GM04503 (cell line): ENCODE measurements at regions not wholly inside any gene's neighbourhood (a gene's known extent, or its start where the extent isn't known, plus 50 kb on each side); places are given as distances from the start of the nearest gene placed in this dataset.
A peak's percentile ranks its signal among the peaks of the same experiment; 100 is the strongest.
"Not testable (repeated sequence)": the region's sequence is repeated elsewhere in the genome, so short reads cannot be mapped to it uniquely, and the experiment has no call there.

Source experiments
- DNase-seq: peaks from one replicate; pipeline ENCODE4 v3.0.0-alpha.2; 2012; ENCODE audit warnings: low read depth

DNA sequence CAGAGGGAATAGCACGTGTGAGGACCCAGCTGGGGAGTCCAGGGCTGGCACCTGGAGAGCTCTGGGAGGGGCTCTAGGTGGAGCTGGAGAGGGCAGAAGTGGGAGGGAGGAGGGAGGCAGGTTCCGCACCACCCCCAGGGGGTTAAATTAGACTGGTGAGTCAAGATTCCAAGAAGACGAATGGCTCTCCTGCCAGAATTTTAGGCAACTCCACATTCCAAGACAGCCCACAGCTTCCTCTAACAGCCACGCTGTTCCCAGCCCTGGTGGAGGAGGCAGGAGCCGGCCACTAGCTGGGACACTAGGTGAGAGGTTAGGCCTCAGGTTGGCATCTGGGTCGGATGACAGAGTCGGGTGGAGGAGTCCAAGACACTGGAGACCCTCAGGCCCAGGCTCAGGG lies 60.2 kb downstream of the TFAP2C start:
- DNase-seq, result peak; percentile 63

DNA sequence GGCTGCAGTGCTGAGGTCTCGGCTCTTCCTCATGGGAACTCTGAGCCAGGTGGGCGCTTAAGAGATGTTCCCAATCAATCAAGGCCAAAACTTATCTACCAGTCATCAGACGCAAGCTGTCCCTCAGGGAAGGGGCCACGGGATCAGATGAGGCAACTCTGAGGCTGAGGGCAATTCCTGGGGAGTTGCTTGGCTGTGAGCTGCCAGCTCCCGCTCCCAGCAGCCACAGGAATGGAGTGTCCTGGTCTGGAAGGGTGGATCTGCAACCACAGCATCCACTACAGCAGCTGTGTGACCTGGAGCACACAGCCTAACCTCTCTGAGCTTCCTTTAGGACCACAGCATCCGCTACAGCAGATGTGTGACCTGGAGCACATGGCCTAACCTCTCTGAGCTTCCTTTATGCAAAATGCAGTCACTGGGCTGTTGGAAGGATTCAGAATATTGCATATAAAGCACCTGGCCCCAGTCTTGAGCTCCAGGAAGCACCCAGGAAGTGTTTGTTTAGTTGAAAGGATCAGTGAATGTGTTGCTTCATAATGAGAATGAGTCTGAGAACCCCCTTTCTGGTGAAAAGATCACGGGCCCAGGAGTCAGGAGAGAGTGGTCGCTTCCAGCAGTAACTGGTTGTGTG lies 60.9 kb downstream of the TFAP2C start:
- peak; percentile 51 for DNase-seq

DNA sequence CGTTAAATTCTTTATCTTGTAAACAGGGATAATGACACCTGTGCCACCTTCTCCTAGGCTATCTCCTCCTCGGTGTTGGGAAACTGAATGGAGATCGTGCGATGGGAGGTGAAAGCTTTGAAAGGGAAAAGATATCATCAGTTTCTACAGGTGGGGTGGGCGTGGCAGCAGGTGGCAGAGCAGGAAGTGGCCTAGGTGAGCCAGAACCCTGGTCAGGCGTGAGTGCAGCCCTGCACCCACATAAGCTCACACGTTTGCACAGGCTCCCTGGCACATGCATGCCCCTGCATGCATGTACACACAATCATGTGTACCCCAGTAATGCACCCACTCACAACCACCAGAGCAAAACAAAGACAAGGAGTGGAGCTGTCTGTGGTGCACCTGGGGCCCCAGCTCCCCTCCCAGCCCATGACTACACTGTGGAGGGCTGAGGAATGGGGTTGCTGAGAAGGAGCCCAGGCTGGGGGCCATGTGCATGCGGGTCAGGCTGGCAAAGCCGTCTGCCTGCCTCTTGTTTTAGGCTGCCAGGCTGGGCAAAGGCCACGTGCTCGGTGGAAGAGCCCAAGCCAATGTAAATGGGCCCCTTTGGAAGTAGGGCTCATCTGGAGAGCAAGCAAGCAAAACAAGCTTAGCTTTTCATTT lies 61.5 kb downstream of the TFAP2C start:
- no peak for DNase-seq

DNA sequence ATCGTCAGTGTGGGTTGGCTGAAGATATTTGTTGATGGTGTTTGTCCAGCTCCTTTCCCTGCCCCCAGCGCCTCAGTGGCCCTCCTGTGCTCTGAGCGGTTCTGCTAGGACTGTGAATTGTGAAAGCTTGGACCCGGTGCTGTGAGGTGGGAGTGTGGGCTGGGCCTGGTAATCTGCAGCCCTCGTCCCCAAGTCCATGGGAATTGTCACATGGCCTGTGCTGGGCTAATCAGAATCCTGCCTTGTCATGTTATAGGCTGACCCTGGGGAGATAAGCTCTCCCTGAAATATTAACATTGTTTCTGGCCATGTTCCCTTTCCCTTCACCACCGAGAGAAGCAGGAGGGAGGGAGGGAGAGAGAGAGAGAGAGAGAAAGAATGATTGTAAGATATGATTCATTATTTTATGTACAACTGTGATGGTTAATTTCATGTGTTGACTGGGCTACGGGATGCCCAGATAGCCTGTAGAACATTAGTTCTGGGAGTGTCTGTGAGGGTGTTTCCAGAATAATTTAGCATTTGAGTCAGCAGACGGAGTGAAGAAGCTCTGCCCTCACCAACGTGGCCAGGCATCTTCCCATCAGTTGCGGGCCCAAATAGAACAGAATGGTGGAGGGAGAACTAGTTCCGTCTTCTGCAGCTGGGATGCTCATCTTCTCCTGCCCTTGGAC lies 62.4 kb downstream of the TFAP2C start:
- DNase-seq, result no peak

DNA sequence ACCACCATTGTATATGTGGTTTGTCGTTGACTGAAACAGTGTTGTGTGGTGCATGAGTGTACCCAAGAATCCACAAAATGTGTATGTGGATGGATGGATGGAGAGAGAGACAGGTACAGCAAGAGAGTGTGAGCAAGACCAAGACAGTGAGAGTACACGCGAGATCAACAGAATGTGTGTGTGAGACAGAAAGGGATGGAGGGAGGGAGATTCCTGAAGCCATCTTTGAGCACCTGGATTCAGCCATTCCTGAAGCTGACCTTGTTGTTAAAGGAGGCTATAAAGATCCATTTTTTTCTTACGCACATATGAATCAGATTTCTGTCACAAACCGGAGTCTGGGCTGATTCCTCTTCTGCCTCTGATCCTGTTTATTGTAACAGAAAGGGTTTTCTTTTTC lies 64.1 kb downstream of the TFAP2C start:
- DNase-seq, result no peak

DNA sequence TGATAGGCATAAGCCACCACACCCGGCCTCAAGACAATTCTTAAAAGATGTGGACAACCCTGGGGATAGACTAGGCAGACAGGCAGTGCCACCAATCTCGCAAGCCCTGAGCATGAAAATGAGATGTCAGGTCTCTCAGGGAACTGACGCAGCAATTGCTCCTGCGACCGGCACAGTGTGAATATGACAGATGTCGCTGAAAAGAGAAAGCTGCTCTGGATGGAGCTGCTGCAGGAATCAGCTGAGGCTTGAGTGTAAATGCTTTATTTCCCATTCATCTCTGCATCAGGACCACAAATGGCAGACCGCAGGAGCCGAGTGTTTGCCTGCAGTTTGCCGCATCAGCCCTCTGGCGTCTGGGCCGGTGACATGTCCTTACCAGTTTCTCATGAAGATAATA lies 68.4 kb downstream of the TFAP2C start:
- no peak for DNase-seq

DNA sequence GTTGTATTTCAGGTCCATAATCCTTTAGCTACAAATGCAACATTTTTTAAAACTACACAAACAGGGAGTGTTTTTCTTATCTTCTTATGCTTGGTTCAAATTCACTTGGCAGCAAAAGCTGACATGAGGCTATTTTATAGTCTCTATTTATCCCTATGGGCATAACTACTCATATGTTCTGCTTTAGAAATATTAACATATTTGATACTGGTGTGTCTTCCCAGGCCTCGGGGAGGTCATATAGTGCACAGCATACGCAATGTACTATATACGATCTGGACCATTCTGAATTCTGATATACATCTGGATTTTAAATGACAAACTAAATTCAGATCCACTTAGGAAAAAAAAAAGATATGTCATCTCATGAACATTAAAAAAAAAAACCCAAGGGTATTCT lies 69.2 kb downstream of the TFAP2C start:
- DNase-seq, result no peak

DNA sequence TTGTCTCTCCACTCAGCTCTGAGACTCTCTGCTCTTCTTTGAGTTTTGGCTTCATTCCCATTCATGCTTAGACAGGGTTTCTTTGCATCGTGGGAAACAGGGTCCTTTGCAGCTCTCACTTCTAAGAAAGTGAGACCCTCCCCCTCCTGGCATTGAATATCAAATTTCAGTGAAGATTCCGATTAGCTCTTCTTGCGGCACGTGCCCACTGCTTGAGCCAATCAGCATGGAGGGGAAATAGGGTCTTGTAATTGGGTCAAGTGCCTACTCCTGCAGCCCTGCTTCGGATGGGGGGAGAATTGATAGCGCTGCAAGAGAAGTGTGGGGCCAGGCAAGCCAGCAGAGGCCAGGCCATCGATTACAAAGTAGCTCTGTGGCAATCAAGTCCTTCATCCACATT lies 69.6 kb downstream of the TFAP2C start:
- no peak for DNase-seq

DNA sequence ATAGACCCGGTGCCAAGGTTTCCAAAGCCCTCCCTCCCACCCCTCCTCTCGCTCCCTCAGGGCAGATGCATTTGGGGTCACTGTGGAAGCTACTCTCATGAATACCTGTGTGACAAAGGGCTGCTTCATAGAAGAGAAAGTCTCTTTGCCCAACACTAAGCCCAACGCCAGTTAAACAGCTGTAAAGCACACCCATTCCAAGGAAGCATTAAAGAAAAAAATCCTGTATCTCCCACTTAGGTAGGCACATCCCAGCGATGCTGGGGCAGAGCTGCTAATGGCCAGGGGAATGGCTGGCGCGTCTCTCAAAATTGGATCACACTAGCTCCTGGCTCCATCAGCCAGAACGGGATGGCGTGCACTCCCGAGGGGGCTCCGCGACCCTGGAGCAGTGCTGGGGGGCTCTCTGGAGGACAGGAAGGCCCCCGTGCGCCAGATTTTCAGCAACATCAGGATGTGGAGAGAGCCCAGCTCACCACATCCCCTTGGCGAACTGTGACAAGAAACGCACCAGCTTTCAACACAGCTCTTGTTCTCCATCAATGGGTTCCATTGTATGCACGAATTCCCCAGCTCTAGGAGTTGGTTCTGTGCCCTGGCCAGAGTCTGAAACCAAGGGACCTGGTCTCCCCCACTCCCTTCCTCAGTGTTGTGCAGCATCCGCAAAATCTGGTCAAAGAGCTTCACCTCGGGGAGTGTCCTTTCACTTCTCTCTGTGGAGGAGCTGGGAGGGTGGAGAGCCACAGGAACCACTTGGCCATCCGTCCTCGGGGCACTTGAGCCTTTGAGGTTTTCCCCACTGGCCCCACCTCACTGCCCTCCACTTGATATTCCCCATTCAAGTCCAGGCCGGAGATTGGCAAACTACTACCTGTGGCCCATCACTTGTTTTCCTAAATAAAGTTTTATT lies 74.1 kb downstream of the TFAP2C start:
- DNase-seq, result no peak

DNA sequence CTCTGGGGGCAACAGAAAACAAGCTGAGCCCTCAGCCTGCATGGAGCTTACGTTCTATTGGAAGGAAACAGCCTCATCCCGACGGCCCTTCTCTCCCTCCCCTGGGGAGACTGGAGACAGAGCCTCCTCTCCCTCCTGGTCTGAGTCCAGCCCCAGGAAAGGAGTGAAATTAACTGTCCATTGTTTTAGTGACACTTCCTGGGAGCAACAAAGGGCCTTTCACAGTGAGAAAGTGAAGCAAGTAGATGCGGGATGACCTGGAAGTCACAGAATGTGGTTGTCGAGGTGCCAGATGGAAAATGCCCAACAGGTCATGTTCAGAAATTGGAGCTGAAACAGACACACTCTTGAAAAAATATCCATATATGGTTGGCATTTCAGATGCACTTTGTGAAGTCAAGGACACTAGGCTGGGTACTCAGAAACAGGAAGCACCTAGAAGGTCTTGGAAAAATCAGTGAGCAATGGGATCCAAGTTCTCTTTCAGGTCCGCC lies 77.8 kb downstream of the TFAP2C start:
- no peak for DNase-seq

DNA sequence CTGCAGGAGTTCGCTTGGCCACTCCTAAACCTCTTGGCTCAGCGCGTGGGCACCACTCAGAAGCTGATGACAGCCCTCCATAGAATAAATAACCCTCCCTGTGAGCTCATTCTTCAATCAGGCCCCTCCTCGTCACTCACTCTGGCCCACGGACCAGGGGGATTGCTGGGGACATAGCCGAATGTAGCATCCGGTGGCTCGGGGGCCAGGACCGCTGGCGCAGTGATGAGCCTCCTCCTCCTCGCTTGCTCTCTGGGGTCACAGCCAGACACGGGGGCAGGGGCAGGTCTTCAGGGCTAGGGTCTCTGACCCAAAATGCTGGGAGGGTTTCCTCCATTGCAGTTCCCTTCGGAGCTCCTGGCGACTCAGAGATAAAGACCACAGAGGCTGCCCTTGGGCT lies 79.9 kb downstream of the TFAP2C start:
- no peak for DNase-seq

DNA sequence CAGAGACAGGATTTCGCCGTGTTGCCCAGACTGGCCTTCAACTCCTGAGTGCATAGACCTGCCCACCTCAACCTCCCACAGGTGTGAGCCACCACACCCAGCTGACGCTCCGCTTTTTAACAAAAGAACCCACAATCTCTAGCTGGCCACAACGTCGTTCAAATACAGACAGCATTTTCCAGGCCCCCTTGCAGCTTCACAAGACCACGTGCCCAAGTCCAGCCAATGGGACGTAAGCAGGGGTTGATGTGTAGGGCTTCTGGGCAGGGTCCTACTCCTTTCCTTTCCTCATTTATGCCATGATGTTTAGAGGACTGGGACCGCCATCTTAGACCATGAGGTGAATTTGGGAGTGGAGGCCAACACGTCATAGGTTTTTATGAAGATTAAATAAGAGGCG lies 81.0 kb downstream of the TFAP2C start:
- DNase-seq, result no peak

DNA sequence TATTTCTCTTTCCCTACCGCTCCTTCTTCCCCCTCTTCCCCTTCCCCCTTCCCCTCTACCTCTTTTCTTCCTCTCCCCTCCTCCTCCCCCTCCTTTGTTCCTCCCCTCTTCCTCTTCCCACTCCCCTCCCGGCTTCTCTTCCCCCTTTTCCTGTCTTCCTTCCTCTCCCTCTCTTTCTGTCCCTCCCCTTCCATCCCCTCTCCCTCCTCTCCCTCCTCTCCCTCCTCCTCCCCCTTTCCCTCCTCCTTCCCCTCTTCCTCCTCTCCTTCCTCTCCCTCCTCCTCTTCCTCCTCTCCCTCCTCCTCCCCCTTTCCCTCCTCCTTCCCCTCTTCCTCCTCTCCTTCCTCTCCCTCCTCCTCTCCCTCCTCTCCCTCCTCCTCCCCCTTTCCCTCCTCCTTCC lies 81.5 kb downstream of the TFAP2C start:
- not testable (repeated sequence) for DNase-seq

DNA sequence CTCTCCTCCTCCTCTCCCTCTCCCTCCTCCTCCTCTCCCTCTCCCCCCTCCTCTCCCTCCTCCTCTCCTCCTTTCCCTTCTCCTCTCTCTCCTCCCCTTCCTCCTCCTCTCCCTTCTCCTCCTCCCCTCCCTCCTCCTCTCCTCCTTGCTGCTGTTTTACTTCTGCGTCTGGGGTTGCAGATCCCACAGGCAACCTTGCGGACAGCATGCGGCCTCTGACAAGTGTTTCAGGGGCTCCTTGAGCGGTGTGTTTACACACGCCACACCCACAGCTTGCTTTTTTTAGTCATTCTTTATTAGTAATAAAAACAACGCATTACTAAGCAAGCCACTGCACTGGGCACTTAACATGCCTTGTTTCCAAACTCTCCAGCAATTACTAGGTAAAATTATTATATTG lies 81.9 kb downstream of the TFAP2C start:
- no peak for DNase-seq

DNA sequence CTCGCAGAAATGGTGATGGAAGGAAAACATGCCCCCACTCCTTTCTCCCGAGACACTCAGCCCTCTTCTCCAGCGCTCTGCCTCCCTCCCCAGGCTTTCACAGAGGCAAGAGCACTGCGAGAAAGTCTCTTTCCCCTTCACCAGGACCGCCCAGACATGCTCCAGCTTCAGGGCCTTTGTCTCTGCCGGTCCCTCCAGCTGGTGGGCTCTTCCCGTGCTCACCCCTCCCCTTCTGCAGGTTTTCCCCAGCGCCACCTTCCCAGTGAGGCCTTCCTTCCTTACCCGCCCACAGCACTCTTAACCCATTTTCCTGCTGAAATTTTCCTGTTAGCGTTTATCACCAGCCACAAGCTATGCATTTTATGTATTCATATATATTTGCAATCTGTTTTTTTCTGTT lies 86.2 kb downstream of the TFAP2C start:
- DNase-seq, result no peak

DNA sequence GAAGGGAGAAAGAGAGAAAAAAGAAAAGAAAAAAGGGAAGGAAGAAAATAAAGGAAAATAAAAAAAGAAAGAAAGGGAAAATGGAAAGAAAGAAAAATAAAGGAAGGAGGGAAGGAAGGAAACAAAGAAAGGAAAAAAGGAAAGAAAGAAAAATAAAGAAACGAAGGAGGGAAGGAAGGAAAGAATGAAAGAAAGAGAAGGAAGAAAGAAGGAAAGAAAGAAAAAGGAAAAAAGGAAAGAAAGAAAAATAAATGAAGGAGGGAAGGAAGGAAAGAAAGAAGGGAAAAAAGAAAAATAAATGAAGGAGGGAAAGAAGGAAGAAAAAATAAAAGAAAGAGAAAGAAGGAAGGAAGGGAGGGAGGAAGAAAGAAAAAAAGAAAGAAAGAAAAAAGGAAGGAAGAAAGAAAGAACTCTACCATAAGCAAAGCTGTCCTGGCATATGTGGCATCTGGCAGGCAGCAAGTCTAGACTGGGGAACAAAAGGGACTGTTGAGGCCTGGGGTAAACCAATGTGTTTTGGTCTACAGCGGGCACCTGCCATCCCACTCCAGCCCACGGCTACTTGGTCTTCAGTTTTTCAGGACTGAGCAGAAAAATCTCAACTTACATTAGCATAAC lies 86.9 kb downstream of the TFAP2C start:
- no peak for DNase-seq

DNA sequence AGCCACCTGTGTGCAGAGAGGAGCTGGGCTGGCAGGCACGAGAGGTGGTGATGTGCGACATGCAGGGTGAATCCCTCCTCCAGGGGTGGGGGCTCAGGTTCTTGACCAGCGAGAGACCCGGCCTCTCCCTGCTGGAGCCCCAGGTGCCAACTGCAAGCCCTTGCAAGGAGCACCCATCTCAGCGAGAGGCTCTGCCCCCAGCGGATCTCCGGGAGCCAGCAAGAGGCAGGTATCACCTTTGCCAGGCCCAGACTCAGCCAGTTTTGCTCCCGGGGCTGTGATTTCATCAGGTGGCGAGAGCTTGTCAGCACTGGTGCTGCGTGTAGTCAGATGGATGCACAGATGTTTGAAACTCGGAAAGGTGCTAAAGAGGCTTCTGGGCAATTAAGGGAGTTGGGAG lies 87.7 kb downstream of the TFAP2C start:
- no peak for DNase-seq

DNA sequence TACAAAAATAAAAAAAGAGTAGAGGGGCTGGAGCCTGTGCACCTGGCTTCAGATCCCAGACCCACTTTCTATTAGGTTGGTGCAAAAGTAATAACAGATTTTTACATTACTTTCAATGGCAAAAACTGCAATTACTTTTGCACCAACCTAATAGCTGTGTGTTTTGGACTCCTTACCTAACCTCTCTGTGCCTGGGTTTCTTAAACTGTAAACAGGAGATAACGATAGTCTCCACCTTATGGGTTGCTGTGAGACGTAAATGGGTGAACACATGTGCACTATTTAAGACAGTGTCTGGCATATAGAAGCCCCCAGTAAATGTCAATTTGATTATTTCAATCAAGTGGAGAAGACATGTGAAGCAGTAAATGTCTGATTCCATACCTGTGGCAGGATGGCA lies 89.7 kb downstream of the TFAP2C start:
- DNase-seq, result no peak

DNA sequence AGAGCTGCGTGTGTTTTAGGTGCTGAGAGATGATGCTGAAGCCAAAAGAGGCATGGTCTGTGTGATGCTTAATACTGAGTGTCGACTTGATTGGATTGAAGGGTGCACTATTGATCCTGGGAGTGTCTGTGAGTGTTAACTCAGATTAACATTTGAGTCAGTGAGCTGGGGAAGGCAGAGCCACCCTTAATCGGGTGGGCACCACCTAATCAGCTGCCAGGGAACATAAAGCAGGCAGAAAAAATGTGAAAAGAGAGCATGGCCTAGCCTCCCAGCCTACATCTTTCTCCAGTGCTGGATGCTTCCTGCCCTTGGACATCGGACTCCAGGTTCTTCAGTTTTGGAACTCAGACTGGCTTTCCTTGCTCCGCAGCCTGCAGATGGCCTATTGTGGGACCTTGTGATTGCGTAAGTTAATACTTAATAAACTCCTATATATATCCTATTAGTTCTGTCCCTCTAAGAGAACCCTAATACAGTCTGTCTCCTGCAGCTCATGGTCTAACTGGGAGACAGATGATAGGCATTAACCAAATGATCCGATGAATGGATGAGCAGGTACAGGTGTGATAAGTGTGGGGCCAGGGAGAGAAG lies 91.6 kb downstream of the TFAP2C start:
- DNase-seq, result no peak

DNA sequence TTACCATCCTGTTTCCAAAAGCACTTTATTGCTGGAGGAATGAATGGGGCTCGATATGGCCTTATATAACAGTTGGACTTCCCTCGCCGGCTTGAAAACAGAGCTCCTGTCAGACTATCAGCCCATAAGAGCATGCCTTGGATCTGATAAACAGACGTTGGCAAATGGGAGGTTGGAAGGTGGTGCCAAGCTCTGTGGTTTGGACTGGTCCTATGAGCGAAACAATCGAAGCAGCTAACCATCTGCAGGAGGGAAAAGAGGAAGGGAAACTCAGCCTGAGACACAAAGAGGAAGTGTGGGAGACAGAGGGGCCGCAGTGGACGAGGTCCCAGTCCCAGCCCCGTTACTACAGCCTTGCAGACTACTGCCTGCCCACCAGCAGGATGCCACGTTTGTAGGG lies 92.9 kb downstream of the TFAP2C start:
- no peak for DNase-seq

DNA sequence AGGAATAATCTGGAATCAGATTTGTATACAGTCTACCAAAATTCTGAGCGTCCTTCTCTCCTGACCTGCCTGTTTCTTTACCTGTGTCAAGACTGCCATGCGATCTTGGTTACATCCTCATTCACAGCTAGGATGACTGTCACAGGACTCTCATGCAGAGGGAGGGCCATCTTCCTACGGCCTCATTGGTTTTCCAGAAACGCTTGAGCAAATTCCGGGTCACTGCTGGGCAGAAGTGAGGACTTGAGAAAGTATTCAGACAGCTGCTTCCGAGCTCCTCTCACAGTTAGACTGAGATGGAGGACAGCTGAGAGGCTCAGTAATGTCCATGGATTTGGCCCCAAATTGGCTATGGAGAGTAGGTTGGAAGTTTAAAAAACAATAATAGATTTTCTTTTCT lies 94.2 kb downstream of the TFAP2C start:
- DNase-seq, result no peak
